ENCODE measurements at regions not wholly inside any gene's neighbourhood (a gene's known extent, or its start where the extent isn't known, plus 50 kb on each side); places are given as distances from the start of the nearest gene placed in this dataset.

DNA sequence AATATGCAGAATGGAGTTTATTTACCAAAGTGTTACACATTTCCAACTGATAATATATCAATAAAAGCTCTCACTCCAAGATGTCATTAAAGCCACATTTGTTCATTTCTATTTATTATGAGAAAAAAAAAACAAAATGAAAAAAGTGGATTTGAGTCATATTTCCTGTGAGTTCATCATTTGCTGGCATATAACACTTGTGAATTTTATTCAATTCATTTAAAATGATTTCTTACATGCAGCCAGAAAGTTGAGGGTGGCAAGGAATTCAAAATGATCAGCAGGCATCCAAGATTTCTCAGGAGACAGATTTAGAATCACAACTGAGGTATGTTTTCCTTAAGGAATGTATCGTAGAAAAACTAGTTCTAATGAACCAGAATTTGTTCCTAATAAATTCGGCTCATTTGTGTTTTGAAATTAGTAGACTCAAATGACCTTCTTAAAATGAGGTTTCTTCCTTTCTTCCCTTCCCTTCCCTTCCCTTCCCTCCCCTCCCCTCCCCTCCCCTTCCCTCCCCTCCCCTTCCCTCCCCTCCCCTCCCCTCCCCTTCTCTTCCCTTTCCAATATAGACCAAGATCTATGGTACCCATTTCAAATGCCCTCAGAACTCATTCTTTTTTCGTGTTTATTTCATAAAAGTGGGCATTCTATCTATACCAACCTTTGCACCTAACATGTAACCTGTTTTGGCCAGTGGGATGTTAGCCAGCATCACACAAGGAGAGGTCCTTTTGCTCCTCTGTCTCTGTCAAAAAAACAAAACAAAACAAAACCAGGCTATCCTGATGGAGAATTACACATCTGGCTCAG, 357.9 kb upstream of the TSHZ2 start:
- ChIA-PET RAD21 (ENCODE audit: low non-redundant PET in 1 of 2, low total read pairs in 2 of 2, uncharacterized antibody in 2 of 2, unreplicated experiment in 2 of 2) (no interaction called here), CTCF (no interaction called here), POLR2A (no interaction called here)
- BruUV-seq (replicated peaks) = no TSS peak
- H3K9ac ChIP-seq (ENCODE audit: low read length) = no peak overlapping the region
- H3K27ac ChIP-seq (ENCODE audit: low read depth, low read length) = no peak overlapping the region
- intact Hi-C loops (cut with micrococcal nuclease) = no loop called here
- H3K4me1 ChIP-seq (ENCODE audit: control insufficient read depth in 1 of 2, insufficient read depth in 2 of 2, low read length in 2 of 2) = no peaks in the 10 kb centered on the region
- H2AFZ ChIP-seq (ENCODE audit: low read depth, low read length, poor library complexity, severe bottlenecking) = no peak overlapping the region
- no peak for DNase-seq (ENCODE audit: low read depth, low spot score)
- no peak for ATAC-seq
- H3K36me3 ChIP-seq (ENCODE audit: control insufficient read depth in 1 of 2, insufficient read depth in 2 of 2, low read length in 2 of 2) = no peaks in the 10 kb centered on the region
- no peak overlapping the region for H3K4me2 ChIP-seq (ENCODE audit: low read length)
- no peaks in the 10 kb centered on the region for H3K9me2 ChIP-seq (ENCODE audit: insufficient read depth)
- peaks cover 0 to 17% of the 10 kb centered on the region in 2 experiments; a peak in 1 of 4 replicates for H3K9me3 ChIP-seq (ENCODE audit: control insufficient read depth in 1 of 2, insufficient read depth in 1 of 2, low read depth in 1 of 2, low read length in 2 of 2)
- no peaks in the 10 kb centered on the region for H3K79me2 ChIP-seq (ENCODE audit: insufficient read depth, low read length)
- H4K20me1 ChIP-seq (ENCODE audit: insufficient read depth) = no peaks in the 10 kb centered on the region
- H3K27me3 ChIP-seq (ENCODE audit: insufficient read depth, low read length) = no peaks in the 10 kb centered on the region
- H3K4me3 ChIP-seq (replicated peaks in 1 of 2; ENCODE audit: low read depth in 1 of 2, low read length in 2 of 2) = no peak overlapping the region
- TF ChIP-seq, protein P1, sequence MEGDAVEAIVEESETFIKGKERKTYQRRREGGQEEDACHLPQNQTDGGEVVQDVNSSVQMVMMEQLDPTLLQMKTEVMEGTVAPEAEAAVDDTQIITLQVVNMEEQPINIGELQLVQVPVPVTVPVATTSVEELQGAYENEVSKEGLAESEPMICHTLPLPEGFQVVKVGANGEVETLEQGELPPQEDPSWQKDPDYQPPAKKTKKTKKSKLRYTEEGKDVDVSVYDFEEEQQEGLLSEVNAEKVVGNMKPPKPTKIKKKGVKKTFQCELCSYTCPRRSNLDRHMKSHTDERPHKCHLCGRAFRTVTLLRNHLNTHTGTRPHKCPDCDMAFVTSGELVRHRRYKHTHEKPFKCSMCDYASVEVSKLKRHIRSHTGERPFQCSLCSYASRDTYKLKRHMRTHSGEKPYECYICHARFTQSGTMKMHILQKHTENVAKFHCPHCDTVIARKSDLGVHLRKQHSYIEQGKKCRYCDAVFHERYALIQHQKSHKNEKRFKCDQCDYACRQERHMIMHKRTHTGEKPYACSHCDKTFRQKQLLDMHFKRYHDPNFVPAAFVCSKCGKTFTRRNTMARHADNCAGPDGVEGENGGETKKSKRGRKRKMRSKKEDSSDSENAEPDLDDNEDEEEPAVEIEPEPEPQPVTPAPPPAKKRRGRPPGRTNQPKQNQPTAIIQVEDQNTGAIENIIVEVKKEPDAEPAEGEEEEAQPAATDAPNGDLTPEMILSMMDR (IDR thresholded peaks at IDR 0.05 in 2 of 3, conservative IDR thresholded peaks at IDR 0.05 in 1 of 3; ENCODE audit: borderline replicate concordance in 1 of 3, insufficient read depth in 1 of 3, low read depth in 2 of 3, low read length in 2 of 3) = no peak
- TF ChIP-seq CBX3 (IDR thresholded peaks at IDR 0.05; ENCODE audit: low read depth) (no peak), EZH2phosphoT487 (IDR thresholded peaks at IDR 0.05; ENCODE audit: borderline replicate concordance) (no peak), TCF7L2 (IDR thresholded peaks at IDR 0.05; ENCODE audit: borderline replicate concordance, extremely low read depth, insufficient read depth, insufficient read length) (no peak), POLR2A (IDR thresholded peaks at IDR 0.05; ENCODE audit: borderline replicate concordance, extremely low read depth, insufficient read depth, insufficient read length) (no peak), ZNF274 (IDR thresholded peaks at IDR 0.05; ENCODE audit: low read depth, low read length) (no peak), RAD21 (IDR thresholded peaks at IDR 0.05; ENCODE audit: low read depth) (no peak), SRF (IDR thresholded peaks at IDR 0.05; ENCODE audit: low read depth) (no peak), JUND (IDR thresholded peaks at IDR 0.05) (no peak), POLR2AphosphoS5 (IDR thresholded peaks at IDR 0.05; ENCODE audit: low read depth, low read length) (no peak), ELF1 (IDR thresholded peaks at IDR 0.05; ENCODE audit: borderline replicate concordance, low read depth) (no peak), FOSL1 (IDR thresholded peaks at IDR 0.05; ENCODE audit: low read depth) (no peak), EZH2 (IDR thresholded peaks at IDR 0.05) (no peak)
- TF ChIP-seq, protein P2, sequence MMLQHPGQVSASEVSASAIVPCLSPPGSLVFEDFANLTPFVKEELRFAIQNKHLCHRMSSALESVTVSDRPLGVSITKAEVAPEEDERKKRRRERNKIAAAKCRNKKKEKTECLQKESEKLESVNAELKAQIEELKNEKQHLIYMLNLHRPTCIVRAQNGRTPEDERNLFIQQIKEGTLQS (IDR thresholded peaks at IDR 0.05) = no peak
- TF ChIP-seq, protein P3, sequence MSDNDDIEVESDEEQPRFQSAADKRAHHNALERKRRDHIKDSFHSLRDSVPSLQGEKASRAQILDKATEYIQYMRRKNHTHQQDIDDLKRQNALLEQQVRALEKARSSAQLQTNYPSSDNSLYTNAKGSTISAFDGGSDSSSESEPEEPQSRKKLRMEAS (IDR thresholded peaks at IDR 0.05) = no peak
- TF ChIP-seq, protein P4, sequence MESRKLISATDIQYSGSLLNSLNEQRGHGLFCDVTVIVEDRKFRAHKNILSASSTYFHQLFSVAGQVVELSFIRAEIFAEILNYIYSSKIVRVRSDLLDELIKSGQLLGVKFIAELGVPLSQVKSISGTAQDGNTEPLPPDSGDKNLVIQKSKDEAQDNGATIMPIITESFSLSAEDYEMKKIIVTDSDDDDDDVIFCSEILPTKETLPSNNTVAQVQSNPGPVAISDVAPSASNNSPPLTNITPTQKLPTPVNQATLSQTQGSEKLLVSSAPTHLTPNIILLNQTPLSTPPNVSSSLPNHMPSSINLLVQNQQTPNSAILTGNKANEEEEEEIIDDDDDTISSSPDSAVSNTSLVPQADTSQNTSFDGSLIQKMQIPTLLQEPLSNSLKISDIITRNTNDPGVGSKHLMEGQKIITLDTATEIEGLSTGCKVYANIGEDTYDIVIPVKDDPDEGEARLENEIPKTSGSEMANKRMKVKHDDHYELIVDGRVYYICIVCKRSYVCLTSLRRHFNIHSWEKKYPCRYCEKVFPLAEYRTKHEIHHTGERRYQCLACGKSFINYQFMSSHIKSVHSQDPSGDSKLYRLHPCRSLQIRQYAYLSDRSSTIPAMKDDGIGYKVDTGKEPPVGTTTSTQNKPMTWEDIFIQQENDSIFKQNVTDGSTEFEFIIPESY (IDR thresholded peaks at IDR 0.05; ENCODE audit: extremely low read depth, insufficient replicate concordance, low read length) = no peak
- TF ChIP-seq, protein P5, sequence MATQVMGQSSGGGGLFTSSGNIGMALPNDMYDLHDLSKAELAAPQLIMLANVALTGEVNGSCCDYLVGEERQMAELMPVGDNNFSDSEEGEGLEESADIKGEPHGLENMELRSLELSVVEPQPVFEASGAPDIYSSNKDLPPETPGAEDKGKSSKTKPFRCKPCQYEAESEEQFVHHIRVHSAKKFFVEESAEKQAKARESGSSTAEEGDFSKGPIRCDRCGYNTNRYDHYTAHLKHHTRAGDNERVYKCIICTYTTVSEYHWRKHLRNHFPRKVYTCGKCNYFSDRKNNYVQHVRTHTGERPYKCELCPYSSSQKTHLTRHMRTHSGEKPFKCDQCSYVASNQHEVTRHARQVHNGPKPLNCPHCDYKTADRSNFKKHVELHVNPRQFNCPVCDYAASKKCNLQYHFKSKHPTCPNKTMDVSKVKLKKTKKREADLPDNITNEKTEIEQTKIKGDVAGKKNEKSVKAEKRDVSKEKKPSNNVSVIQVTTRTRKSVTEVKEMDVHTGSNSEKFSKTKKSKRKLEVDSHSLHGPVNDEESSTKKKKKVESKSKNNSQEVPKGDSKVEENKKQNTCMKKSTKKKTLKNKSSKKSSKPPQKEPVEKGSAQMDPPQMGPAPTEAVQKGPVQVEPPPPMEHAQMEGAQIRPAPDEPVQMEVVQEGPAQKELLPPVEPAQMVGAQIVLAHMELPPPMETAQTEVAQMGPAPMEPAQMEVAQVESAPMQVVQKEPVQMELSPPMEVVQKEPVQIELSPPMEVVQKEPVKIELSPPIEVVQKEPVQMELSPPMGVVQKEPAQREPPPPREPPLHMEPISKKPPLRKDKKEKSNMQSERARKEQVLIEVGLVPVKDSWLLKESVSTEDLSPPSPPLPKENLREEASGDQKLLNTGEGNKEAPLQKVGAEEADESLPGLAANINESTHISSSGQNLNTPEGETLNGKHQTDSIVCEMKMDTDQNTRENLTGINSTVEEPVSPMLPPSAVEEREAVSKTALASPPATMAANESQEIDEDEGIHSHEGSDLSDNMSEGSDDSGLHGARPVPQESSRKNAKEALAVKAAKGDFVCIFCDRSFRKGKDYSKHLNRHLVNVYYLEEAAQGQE (IDR thresholded peaks at IDR 0.05; ENCODE audit: low read depth) = no peak

Measured in HCT116 (cell line).